ENCODE measurements at regions not wholly inside any gene's neighbourhood (a gene's known extent, or its start where the extent isn't known, plus 50 kb on each side); places are given as distances from the start of the nearest gene placed in this dataset.
"Not testable (repeated sequence)": the region's sequence is repeated elsewhere in the genome, so short reads cannot be mapped to it uniquely, and the experiment has no call there.

DNA sequence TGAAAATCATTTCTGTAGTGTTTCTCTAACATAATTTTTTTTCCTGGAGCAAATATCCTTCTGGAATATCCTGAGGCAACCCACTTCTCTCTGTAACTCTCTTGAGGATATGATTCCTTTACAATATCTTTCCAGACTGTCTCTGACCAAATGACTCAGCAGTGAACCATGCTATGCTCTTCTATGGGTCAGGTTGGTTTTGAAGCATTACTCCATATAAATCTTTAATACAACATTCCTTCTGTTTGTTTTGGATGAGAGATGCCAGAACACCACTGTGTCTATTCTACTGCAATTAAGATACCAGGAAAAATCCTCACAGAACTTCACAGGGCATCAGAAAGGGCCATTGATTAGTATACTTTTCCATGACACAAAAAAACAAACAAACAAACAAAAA is 626.4 kb upstream of the ZNF385D start:
- H3K9me3 ChIP-seq (replicated peaks in 1 of 2; ENCODE audit: control insufficient read depth in 2 of 2, insufficient read depth in 1 of 2, low read depth in 1 of 2, low read length in 2 of 2): no peaks in the 10 kb centered on the region
- no peaks in the 10 kb centered on the region for H3K36me3 ChIP-seq (replicated peaks in 1 of 2; ENCODE audit: control insufficient read depth in 2 of 2, insufficient read depth in 2 of 2, low read length in 2 of 2)
- H2BK12ac ChIP-seq (ENCODE audit: low read length): no peak overlapping the region
- no peak overlapping the region for H3K23ac ChIP-seq (ENCODE audit: low read depth, low read length, poor library complexity)
- no peak overlapping the region for H2BK120ac ChIP-seq (ENCODE audit: low read depth, low read length)
- H3K14ac ChIP-seq (ENCODE audit: low read length): no peak overlapping the region
- no peak overlapping the region for H3K4ac ChIP-seq (ENCODE audit: low read length)
- H2BK15ac ChIP-seq (ENCODE audit: low read length): no peak overlapping the region
- no peak overlapping the region for H2AFZ ChIP-seq (ENCODE audit: low read length)
- H3K4me1 ChIP-seq (ENCODE audit: control insufficient read depth in 2 of 2, insufficient read depth in 1 of 2, low read depth in 1 of 2, low read length in 2 of 2): no peaks in the 10 kb centered on the region
- no peak overlapping the region for H3K4me3 ChIP-seq (ENCODE audit: low read length in 2 of 2)
- peaks cover 0 to 21% (median 12%) of the 10 kb centered on the region in 3 experiments for H3K27me3 ChIP-seq (ENCODE audit: control insufficient read depth in 3 of 3, insufficient read depth in 3 of 3, low read depth in 1 of 3, low read length in 3 of 3)
- H3K27ac ChIP-seq (replicated peaks; ENCODE audit: low read length): no peak overlapping the region
- H2AK5ac ChIP-seq (ENCODE audit: low read depth, low read length): no peak overlapping the region
- no peak overlapping the region for H4K8ac ChIP-seq (ENCODE audit: low read depth, low read length)
- H3K9ac ChIP-seq (ENCODE audit: low read depth, low read length, poor library complexity): no peak overlapping the region
- H3K18ac ChIP-seq (ENCODE audit: low read length): no peak overlapping the region
- H4K91ac ChIP-seq (ENCODE audit: low read depth, low read length, poor library complexity): no peak overlapping the region
- DNase-seq (ENCODE audit: low spot score): no peak
- no peak overlapping the region for H3K4me2 ChIP-seq (ENCODE audit: insufficient read depth, low read length, poor library complexity, severe bottlenecking)
- no peaks in the 10 kb centered on the region for H3K79me1 ChIP-seq (ENCODE audit: low read depth, low read length)
- H2BK5ac ChIP-seq (ENCODE audit: low read length): no peak overlapping the region

DNA sequence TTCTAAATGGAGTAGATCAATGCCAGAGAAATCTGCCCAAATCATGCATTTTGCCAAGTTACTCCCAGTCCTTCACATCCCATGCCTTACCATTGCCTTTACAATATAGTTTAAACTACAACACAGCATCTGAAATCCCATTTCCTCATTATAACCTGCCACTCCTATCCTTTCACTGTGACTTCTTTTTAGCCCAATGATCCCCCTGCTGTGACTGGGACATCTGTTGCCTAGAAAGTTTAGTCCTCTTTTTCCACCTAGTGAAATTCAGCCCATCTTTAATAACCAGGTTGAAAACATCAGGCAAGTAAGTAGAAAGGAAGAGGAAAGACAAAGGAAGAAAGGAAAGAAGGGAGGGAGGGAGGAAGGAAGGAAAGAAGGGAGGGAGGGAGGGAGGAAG is 627.9 kb upstream of the ZNF385D start:
- Histone ChIP-seq H3K27ac (replicated peaks; ENCODE audit: low read length) (no peak overlapping the region), H4K8ac (ENCODE audit: low read depth, low read length) (no peak overlapping the region), H3K4ac (ENCODE audit: low read length) (no peak overlapping the region), H2BK15ac (ENCODE audit: low read length) (no peak overlapping the region), H3K27me3 (ENCODE audit: control insufficient read depth in 3 of 3, insufficient read depth in 3 of 3, low read depth in 1 of 3, low read length in 3 of 3) (peaks cover 0 to 7% (median 3%) of the 10 kb centered on the region in 3 experiments), H3K79me1 (ENCODE audit: low read depth, low read length) (no peaks in the 10 kb centered on the region), H4K91ac (ENCODE audit: low read depth, low read length, poor library complexity) (no peak overlapping the region), H2AK5ac (ENCODE audit: low read depth, low read length) (no peak overlapping the region), H2BK5ac (ENCODE audit: low read length) (no peak overlapping the region), H3K4me2 (ENCODE audit: insufficient read depth, low read length, poor library complexity, severe bottlenecking) (no peak overlapping the region), H3K4me3 (ENCODE audit: low read length in 2 of 2) (no peak overlapping the region), H2BK12ac (ENCODE audit: low read length) (no peak overlapping the region), H2AFZ (ENCODE audit: low read length) (no peak overlapping the region), H3K23ac (ENCODE audit: low read depth, low read length, poor library complexity) (no peak overlapping the region), H3K18ac (ENCODE audit: low read length) (no peak overlapping the region), H2BK120ac (ENCODE audit: low read depth, low read length) (no peak overlapping the region), H3K4me1 (ENCODE audit: control insufficient read depth in 2 of 2, insufficient read depth in 1 of 2, low read depth in 1 of 2, low read length in 2 of 2) (no peaks in the 10 kb centered on the region), H3K14ac (ENCODE audit: low read length) (no peak overlapping the region), H3K9ac (ENCODE audit: low read depth, low read length, poor library complexity) (no peak overlapping the region), H3K9me3 (replicated peaks in 1 of 2; ENCODE audit: control insufficient read depth in 2 of 2, insufficient read depth in 1 of 2, low read depth in 1 of 2, low read length in 2 of 2) (no peaks in the 10 kb centered on the region), H3K36me3 (replicated peaks in 1 of 2; ENCODE audit: control insufficient read depth in 2 of 2, insufficient read depth in 2 of 2, low read length in 2 of 2) (no peaks in the 10 kb centered on the region)
- no peak for DNase-seq (ENCODE audit: low spot score)

DNA sequence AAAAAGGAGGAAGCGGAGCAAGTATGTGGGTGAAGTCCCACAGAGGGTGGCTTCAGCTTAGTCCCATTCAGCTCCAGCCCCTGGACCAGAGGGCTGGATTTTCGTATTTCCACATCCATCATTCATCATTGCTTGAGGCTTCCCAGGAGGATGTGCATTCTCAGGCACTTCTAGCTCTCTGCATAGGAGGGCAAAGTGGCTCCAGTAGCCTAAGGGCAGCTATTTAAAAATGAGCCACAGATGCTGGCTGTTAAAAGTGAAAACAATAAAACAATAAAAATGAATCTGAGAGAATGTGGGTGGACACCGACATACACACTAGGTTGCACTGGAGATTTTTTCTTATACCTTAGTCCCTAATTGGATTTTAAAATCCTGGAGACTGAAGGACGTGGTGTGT is 629.2 kb upstream of the ZNF385D start:
- no peak overlapping the region for H2AK5ac ChIP-seq (ENCODE audit: low read depth, low read length)
- no peak overlapping the region for H2BK5ac ChIP-seq (ENCODE audit: low read length)
- H3K14ac ChIP-seq (ENCODE audit: low read length): no peak overlapping the region
- no peak overlapping the region for H3K4me2 ChIP-seq (ENCODE audit: insufficient read depth, low read length, poor library complexity, severe bottlenecking)
- no peak overlapping the region for H2BK12ac ChIP-seq (ENCODE audit: low read length)
- no peak overlapping the region for H2AFZ ChIP-seq (ENCODE audit: low read length)
- H3K27ac ChIP-seq (replicated peaks; ENCODE audit: low read length): no peak overlapping the region
- no peaks in the 10 kb centered on the region for H3K79me1 ChIP-seq (ENCODE audit: low read depth, low read length)
- no peak overlapping the region for H2BK15ac ChIP-seq (ENCODE audit: low read length)
- no peak overlapping the region for H3K9ac ChIP-seq (ENCODE audit: low read depth, low read length, poor library complexity)
- H3K18ac ChIP-seq (ENCODE audit: low read length): no peak overlapping the region
- no peak overlapping the region for H3K4me3 ChIP-seq (ENCODE audit: low read length in 2 of 2)
- H3K4me1 ChIP-seq (ENCODE audit: control insufficient read depth in 2 of 2, insufficient read depth in 1 of 2, low read depth in 1 of 2, low read length in 2 of 2): no peaks in the 10 kb centered on the region
- no peak overlapping the region for H4K8ac ChIP-seq (ENCODE audit: low read depth, low read length)
- no CpG with 5 or more reads among the region's 4 CpGs for WGBS, 2 donors (ENCODE audit: extremely low coverage in 2 of 2, insufficient read length in 2 of 2, insufficient replicate concordance in 1 of 2)
- H2BK120ac ChIP-seq (ENCODE audit: low read depth, low read length): no peak overlapping the region
- no peak overlapping the region for H4K91ac ChIP-seq (ENCODE audit: low read depth, low read length, poor library complexity)
- no peak overlapping the region for H3K4ac ChIP-seq (ENCODE audit: low read length)
- no peaks in the 10 kb centered on the region for H3K27me3 ChIP-seq (ENCODE audit: control insufficient read depth in 3 of 3, insufficient read depth in 3 of 3, low read depth in 1 of 3, low read length in 3 of 3)
- H3K23ac ChIP-seq (ENCODE audit: low read depth, low read length, poor library complexity): no peak overlapping the region
- no peaks in the 10 kb centered on the region for H3K9me3 ChIP-seq (replicated peaks in 1 of 2; ENCODE audit: control insufficient read depth in 2 of 2, insufficient read depth in 1 of 2, low read depth in 1 of 2, low read length in 2 of 2)
- DNase-seq (ENCODE audit: low spot score): no peak
- H3K36me3 ChIP-seq (replicated peaks in 1 of 2; ENCODE audit: control insufficient read depth in 2 of 2, insufficient read depth in 2 of 2, low read length in 2 of 2): no peaks in the 10 kb centered on the region

GRCh38 chr3:22381564-22381963 is 630.6 kb upstream of the ZNF385D start:
- H2BK15ac ChIP-seq (ENCODE audit: low read length); H2BK12ac ChIP-seq (ENCODE audit: low read length); H3K27me3 ChIP-seq (ENCODE audit: control insufficient read depth in 3 of 3, insufficient read depth in 3 of 3, low read depth in 1 of 3, low read length in 3 of 3); H4K8ac ChIP-seq (ENCODE audit: low read depth, low read length); H3K27ac ChIP-seq (replicated peaks; ENCODE audit: low read length); H3K4me3 ChIP-seq (ENCODE audit: low read length in 2 of 2); H2BK5ac ChIP-seq (ENCODE audit: low read length); H2AFZ ChIP-seq (ENCODE audit: low read length); H3K23ac ChIP-seq (ENCODE audit: low read depth, low read length, poor library complexity); H3K9me3 ChIP-seq (replicated peaks in 1 of 2; ENCODE audit: control insufficient read depth in 2 of 2, insufficient read depth in 1 of 2, low read depth in 1 of 2, low read length in 2 of 2); H2BK120ac ChIP-seq (ENCODE audit: low read depth, low read length); H3K4me2 ChIP-seq (ENCODE audit: insufficient read depth, low read length, poor library complexity, severe bottlenecking); H3K9ac ChIP-seq (ENCODE audit: low read depth, low read length, poor library complexity); H3K4me1 ChIP-seq (ENCODE audit: control insufficient read depth in 2 of 2, insufficient read depth in 1 of 2, low read depth in 1 of 2, low read length in 2 of 2); DNase-seq (ENCODE audit: low spot score); H2AK5ac ChIP-seq (ENCODE audit: low read depth, low read length); H4K91ac ChIP-seq (ENCODE audit: low read depth, low read length, poor library complexity); H3K14ac ChIP-seq (ENCODE audit: low read length); H3K18ac ChIP-seq (ENCODE audit: low read length); H3K79me1 ChIP-seq (ENCODE audit: low read depth, low read length); H3K4ac ChIP-seq (ENCODE audit: low read length); H3K36me3 ChIP-seq (replicated peaks in 1 of 2; ENCODE audit: control insufficient read depth in 2 of 2, insufficient read depth in 2 of 2, low read length in 2 of 2): not testable (repeated sequence)
- no CpG with 5 or more reads among the region's 10 CpGs for WGBS, 2 donors (ENCODE audit: extremely low coverage in 2 of 2, insufficient read length in 2 of 2, insufficient replicate concordance in 1 of 2)
